GM18870 (cell line): ENCODE measurements at regions not wholly inside any gene's neighbourhood (a gene's known extent, or its start where the extent isn't known, plus 50 kb on each side); places are given as distances from the start of the nearest gene placed in this dataset.

ENCODE experiments used
- ATAC-seq: cut with Tn5 transposase; IDR thresholded peaks from one replicate; pipeline ENCODE4 v1.9.1; 2021; ENCODE audit warnings: moderate library complexity; ENCODE audit not compliant: unreplicated experiment

DNA sequence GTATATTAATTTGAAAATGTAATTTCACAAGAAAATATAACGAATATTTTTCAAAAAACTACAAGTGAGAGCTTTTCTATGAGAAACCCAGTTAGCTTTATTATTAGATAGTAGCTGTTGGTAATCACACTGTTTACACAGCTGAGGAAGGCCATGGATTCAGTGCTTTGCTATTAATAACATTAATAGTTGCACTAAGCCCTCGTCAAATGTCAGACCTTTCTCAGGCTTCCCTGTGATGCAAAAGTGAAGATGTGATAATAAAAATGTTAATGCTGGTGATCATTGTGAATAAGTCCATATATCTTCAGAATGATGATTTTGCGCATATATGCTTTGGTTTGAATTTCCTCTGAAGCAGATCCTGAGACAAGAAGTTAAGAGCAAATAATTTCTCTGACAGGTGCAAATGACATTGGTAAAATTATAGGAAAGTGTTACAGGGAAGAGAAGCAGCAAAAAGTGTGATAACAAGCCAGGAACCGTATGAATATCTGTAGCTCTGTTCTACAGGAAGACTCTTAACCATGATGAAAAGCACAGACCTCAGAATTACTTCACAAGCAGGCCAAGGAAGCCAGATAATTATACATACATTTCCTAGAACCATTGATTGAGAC, 56.5 kb upstream of the CNTN6 start:
- ATAC-seq = no peak

- ATAC-seq = no peak
Observed at GRCh38 chr3:1037631-1038030, 55.2 kb upstream of the CNTN6 start.
